ENCODE measurements at regions not wholly inside any gene's neighbourhood (a gene's known extent, or its start where the extent isn't known, plus 50 kb on each side); places are given as distances from the start of the nearest gene placed in this dataset.

DNA sequence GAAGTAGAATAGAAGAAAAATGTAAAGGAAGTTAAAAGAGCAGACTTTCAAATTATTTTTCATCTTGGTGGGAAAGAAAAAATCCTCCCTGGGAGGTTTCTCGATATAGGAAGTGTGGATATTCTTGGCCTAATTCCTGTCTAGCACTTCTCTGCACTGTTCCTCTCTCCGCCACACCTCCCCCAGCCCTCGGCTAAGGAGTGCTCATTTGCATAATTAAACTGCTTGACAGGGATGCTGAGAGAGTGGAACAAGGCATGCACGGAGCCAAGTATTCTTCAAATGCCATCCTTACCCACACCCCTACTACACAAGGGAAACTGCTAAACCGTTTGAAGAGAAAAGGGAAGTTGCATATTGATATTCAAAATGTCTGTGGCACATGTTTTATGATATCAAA lies 511.0 kb upstream of the HTR2A start:
- no peaks in the 10 kb centered on the region for H3K9me3 ChIP-seq (ENCODE audit: control insufficient read depth, low read length)
- no peaks in the 10 kb centered on the region for H3K27me3 ChIP-seq (replicated peaks; ENCODE audit: control insufficient read depth, insufficient read depth, low read length)
- H3K4me1 ChIP-seq (ENCODE audit: control insufficient read depth, insufficient read depth, low read length), result no peaks in the 10 kb centered on the region
- no peaks in the 10 kb centered on the region for H3K36me3 ChIP-seq (ENCODE audit: control insufficient read depth, insufficient read depth, low read length, severe bottlenecking)
- no peak for DNase-seq (ENCODE audit: low read depth)
- H3K4me3 ChIP-seq (ENCODE audit: low read length), result no peak overlapping the region
- no peak overlapping the region for H3K9ac ChIP-seq (ENCODE audit: low read length)

- no peaks in the 10 kb centered on the region for H3K9me3 ChIP-seq (ENCODE audit: control insufficient read depth, low read length)
- no peaks in the 10 kb centered on the region for H3K36me3 ChIP-seq (ENCODE audit: control insufficient read depth, insufficient read depth, low read length, severe bottlenecking)
- no peak overlapping the region for H3K4me3 ChIP-seq (ENCODE audit: low read length)
- H3K27me3 ChIP-seq (replicated peaks; ENCODE audit: control insufficient read depth, insufficient read depth, low read length), result no peaks in the 10 kb centered on the region
- H3K4me1 ChIP-seq (ENCODE audit: control insufficient read depth, insufficient read depth, low read length), result peaks cover 4% of the 10 kb centered on the region
- DNase-seq (ENCODE audit: low read depth), result no peak
- H3K9ac ChIP-seq (ENCODE audit: low read length), result no peak overlapping the region
These were observed 502.7 kb upstream of the HTR2A start for GRCh38 chr13:47399599-47399998.

DNA sequence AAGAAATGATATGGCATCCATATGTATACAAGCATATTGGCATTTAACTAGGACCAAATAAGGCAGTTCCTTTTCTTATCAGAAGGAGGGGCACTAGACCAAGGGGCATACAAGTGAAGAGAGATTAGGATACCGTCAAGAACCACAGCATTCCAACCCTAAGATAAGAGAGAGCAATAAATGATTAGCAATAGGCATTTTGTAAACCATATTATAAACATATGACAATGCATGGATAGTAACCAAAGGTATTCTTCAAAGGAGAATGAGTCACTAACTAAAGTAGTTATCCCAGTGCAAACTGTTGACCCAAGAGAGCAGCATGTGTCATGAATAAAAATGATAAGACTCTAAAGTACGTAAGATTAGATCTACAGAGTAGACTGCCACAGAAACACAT lies 500.9 kb upstream of the HTR2A start:
- Histone ChIP-seq H3K4me3 (ENCODE audit: low read length) (no peak overlapping the region), H3K9ac (ENCODE audit: low read length) (no peak overlapping the region), H3K4me1 (ENCODE audit: control insufficient read depth, insufficient read depth, low read length) (peaks cover 4% of the 10 kb centered on the region), H3K9me3 (ENCODE audit: control insufficient read depth, low read length) (no peaks in the 10 kb centered on the region), H3K27me3 (replicated peaks; ENCODE audit: control insufficient read depth, insufficient read depth, low read length) (no peaks in the 10 kb centered on the region), H3K36me3 (ENCODE audit: control insufficient read depth, insufficient read depth, low read length, severe bottlenecking) (no peaks in the 10 kb centered on the region)
- DNase-seq (ENCODE audit: low read depth), result no peak

GRCh38 chr13:47396915-47397314 lies 500.1 kb upstream of the HTR2A start:
- DNase-seq (ENCODE audit: low read depth), result no peak
- no peaks in the 10 kb centered on the region for H3K9me3 ChIP-seq (ENCODE audit: control insufficient read depth, low read length)
- no peak overlapping the region for H3K4me3 ChIP-seq (ENCODE audit: low read length)
- H3K27me3 ChIP-seq (replicated peaks; ENCODE audit: control insufficient read depth, insufficient read depth, low read length), result no peaks in the 10 kb centered on the region
- no peak overlapping the region for H3K9ac ChIP-seq (ENCODE audit: low read length)
- no peaks in the 10 kb centered on the region for H3K36me3 ChIP-seq (ENCODE audit: control insufficient read depth, insufficient read depth, low read length, severe bottlenecking)
- H3K4me1 ChIP-seq (ENCODE audit: control insufficient read depth, insufficient read depth, low read length), result peaks cover 4% of the 10 kb centered on the region

DNA sequence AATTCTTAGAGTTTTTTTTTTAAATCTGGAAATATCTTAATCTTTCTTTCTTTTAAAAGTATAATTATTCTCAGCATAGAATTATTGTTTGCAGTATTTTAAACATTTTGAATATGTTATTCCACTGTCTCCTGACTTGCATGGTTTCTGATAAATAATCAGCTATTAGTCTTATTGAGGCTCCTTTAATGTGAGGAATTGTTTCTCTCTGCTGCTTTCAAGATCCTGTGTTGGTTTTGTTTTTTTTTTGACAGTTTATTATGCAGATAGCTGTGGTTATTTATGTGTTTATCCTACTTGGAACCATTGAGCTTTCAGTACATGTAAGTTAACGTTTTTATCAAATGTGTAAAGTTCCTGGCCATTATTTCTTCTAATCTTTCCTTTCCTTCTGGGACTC lies 477.9 kb upstream of the HTR2A start:
- Histone ChIP-seq H3K27me3 (replicated peaks; ENCODE audit: control insufficient read depth, insufficient read depth, low read length) (no peaks in the 10 kb centered on the region), H3K9me3 (ENCODE audit: control insufficient read depth, low read length) (peaks cover 36% of the 10 kb centered on the region), H3K36me3 (ENCODE audit: control insufficient read depth, insufficient read depth, low read length, severe bottlenecking) (no peaks in the 10 kb centered on the region), H3K4me1 (ENCODE audit: control insufficient read depth, insufficient read depth, low read length) (no peaks in the 10 kb centered on the region), H3K9ac (ENCODE audit: low read length) (no peak overlapping the region), H3K4me3 (ENCODE audit: low read length) (no peak overlapping the region)
- no peak for DNase-seq (ENCODE audit: low read depth)

DNA sequence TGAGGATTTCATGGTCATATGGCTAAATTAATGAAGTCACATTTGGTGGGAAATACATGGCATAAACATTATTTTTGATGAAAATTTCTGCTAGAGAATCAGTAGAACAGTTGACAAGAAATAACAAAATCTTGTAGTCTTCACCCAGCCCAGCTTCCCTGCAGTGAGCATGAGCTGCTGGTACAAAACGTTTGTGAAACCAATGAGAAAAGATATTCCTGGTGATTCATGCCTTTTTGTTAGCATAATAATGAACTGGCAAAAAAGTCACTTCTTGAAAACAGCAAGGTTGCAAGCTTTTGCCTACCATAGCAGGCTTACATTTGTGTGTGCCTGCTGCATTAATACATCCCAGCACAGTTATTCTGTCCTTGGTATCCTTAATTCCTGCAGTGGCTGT lies 475.9 kb upstream of the HTR2A start:
- no peaks in the 10 kb centered on the region for H3K27me3 ChIP-seq (replicated peaks; ENCODE audit: control insufficient read depth, insufficient read depth, low read length)
- peaks cover 43% of the 10 kb centered on the region for H3K9me3 ChIP-seq (ENCODE audit: control insufficient read depth, low read length)
- H3K36me3 ChIP-seq (ENCODE audit: control insufficient read depth, insufficient read depth, low read length, severe bottlenecking), result no peaks in the 10 kb centered on the region
- H3K9ac ChIP-seq (ENCODE audit: low read length), result no peak overlapping the region
- no peak for DNase-seq (ENCODE audit: low read depth)
- H3K4me1 ChIP-seq (ENCODE audit: control insufficient read depth, insufficient read depth, low read length), result no peaks in the 10 kb centered on the region
- no peak overlapping the region for H3K4me3 ChIP-seq (ENCODE audit: low read length)

DNA sequence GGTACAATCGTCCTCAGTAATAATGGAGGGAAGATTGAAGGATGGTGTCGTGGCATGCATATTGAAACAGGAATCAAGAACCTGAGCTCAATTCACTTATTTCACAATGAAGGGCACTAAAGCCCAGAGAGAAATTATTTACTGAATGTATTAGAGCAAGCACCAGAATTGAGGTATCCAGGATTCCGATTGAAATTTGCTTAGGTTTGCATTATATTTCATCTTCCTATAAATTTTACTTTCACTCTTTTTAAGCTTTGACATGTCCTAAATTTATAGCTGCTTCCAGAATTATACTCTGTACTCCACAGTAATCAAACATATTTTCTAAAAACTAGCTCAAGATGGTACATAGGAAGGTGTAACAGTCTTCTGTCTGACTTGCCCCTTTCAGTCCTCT lies 454.9 kb upstream of the HTR2A start:
- Histone ChIP-seq H3K9ac (ENCODE audit: low read length) (no peak overlapping the region), H3K9me3 (ENCODE audit: control insufficient read depth, low read length) (peaks cover 9% of the 10 kb centered on the region), H3K27me3 (replicated peaks; ENCODE audit: control insufficient read depth, insufficient read depth, low read length) (no peaks in the 10 kb centered on the region), H3K4me1 (ENCODE audit: control insufficient read depth, insufficient read depth, low read length) (no peaks in the 10 kb centered on the region), H3K4me3 (ENCODE audit: low read length) (no peak overlapping the region), H3K36me3 (ENCODE audit: control insufficient read depth, insufficient read depth, low read length, severe bottlenecking) (no peaks in the 10 kb centered on the region)
- DNase-seq (ENCODE audit: low read depth), result no peak

GRCh38 chr13:47350334-47351124 lies 453.7 kb upstream of the HTR2A start:
- Histone ChIP-seq H3K4me3 (ENCODE audit: low read length) (no peak overlapping the region), H3K9ac (ENCODE audit: low read length) (no peak overlapping the region), H3K9me3 (ENCODE audit: control insufficient read depth, low read length) (peaks cover 4% of the 10 kb centered on the region), H3K36me3 (ENCODE audit: control insufficient read depth, insufficient read depth, low read length, severe bottlenecking) (no peaks in the 10 kb centered on the region), H3K27me3 (replicated peaks; ENCODE audit: control insufficient read depth, insufficient read depth, low read length) (no peaks in the 10 kb centered on the region), H3K4me1 (ENCODE audit: control insufficient read depth, insufficient read depth, low read length) (no peaks in the 10 kb centered on the region)
- no peak for DNase-seq (ENCODE audit: low read depth)

DNA sequence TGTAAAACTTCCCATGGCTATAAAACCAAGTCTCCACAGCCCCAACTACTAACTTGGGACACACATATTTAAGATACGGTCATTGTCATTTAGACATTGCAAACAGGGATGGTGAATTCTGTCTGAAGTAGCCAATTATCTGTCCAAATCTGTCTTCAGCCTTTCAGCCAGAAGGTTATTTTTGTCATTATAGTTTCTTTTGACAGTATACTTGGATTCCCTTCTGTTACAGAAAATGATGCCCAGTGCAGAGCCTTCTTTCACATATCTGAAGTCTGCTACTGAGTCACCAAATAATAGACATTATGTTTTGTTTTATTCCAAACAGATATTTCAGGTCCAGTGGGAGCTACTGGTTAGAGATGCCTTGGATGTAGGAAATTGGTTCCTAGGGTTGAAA lies 452.4 kb upstream of the HTR2A start:
- Histone ChIP-seq H3K9me3 (ENCODE audit: control insufficient read depth, low read length) (no peaks in the 10 kb centered on the region), H3K4me1 (ENCODE audit: control insufficient read depth, insufficient read depth, low read length) (no peaks in the 10 kb centered on the region), H3K27me3 (replicated peaks; ENCODE audit: control insufficient read depth, insufficient read depth, low read length) (no peaks in the 10 kb centered on the region), H3K36me3 (ENCODE audit: control insufficient read depth, insufficient read depth, low read length, severe bottlenecking) (no peaks in the 10 kb centered on the region), H3K4me3 (ENCODE audit: low read length) (no peak overlapping the region), H3K9ac (ENCODE audit: low read length) (no peak overlapping the region)
- no peak for DNase-seq (ENCODE audit: low read depth)

- H3K9ac ChIP-seq (ENCODE audit: low read length), result peak overlapping the region; percentile 67
- H3K4me3 ChIP-seq (ENCODE audit: low read length), result peak overlapping the region; percentile 60
- peaks cover 12% of the 10 kb centered on the region for H3K9me3 ChIP-seq (ENCODE audit: control insufficient read depth, low read length)
- no peaks in the 10 kb centered on the region for H3K36me3 ChIP-seq (ENCODE audit: control insufficient read depth, insufficient read depth, low read length, severe bottlenecking)
- DNase-seq (ENCODE audit: low read depth), result peak; percentile 6
- no peaks in the 10 kb centered on the region for H3K27me3 ChIP-seq (replicated peaks; ENCODE audit: control insufficient read depth, insufficient read depth, low read length)
- H3K4me1 ChIP-seq (ENCODE audit: control insufficient read depth, insufficient read depth, low read length), result peaks cover 32% of the 10 kb centered on the region
These were observed 441.1 kb upstream of the HTR2A start for GRCh38 chr13:47337781-47338507.

DNA sequence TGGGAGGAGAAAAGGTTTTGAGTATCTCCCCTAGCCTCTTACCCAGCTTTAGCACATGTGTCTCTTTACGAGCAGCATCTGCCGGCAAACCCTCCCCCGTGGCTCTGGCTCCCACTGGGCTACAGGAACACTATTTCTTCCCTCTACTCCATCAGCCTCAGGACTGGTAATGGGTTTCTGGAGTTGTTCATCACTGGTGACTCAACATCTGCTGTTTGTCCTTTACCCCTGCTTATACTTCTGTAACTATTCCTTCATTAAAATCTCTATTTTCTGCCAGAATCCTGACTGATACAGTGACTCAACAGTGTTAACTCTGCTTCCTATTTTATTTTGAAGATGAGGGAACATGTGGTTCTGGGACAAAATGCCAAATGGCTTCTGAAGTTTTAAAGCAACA lies 437.3 kb upstream of the HTR2A start:
- no peaks in the 10 kb centered on the region for H3K27me3 ChIP-seq (replicated peaks; ENCODE audit: control insufficient read depth, insufficient read depth, low read length)

More for the DNA sequence above, 437.3 kb upstream of the HTR2A start:
- Histone ChIP-seq H3K4me1 (ENCODE audit: control insufficient read depth, insufficient read depth, low read length) (peaks cover 59% of the 10 kb centered on the region), H3K4me3 (ENCODE audit: low read length) (peak overlapping the region; percentile 35), H3K9ac (ENCODE audit: low read length) (peak overlapping the region; percentile 78), H3K36me3 (ENCODE audit: control insufficient read depth, insufficient read depth, low read length, severe bottlenecking) (no peaks in the 10 kb centered on the region), H3K9me3 (ENCODE audit: control insufficient read depth, low read length) (no peaks in the 10 kb centered on the region)
- peak; percentile 12 for DNase-seq (ENCODE audit: low read depth)
